ENCODE measurements at regions not wholly inside any gene's neighbourhood (a gene's known extent, or its start where the extent isn't known, plus 50 kb on each side); places are given as distances from the start of the nearest gene placed in this dataset.

DNA sequence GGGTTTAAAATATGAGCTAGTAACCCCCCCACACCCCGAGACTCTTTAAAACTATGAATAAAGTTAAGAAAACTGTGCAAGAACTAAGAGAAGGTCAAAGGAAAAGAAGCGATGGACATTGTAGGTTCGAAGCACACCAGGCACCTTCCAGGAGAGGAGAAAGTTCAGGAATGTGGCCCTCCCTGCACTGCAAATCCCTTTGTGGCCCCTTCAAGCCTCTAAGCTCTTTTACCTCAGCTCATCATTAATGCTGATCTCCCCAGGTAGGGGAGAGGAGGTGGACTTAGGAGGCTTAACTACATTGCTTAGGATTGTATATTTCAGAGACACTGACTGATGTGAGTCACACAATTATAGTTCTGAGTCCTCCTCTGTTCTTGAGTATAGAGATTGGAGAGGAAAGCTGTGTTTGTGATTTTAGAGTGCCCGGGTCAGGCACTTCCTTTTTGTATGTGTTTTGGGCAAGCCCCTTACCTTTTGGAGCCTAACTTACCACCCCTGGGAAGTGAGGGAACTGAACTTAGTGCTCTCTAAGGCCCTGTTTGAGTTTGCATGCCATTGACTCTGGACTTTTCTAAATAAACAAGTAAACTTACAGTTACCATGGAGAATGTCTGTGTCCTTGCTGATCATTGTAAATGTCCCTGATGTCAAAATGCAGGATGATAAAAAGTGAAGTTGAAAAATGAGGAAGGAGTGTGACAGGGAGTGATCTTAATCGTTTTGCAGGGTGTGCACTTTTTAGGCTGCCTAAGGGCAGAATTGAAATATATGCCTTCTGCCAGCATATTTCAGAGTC, 140.8 kb upstream of the ZEB2 start:
- Histone ChIP-seq H3K27ac (ENCODE audit: low read depth, low read length) (no peak overlapping the region), H3K4me2 (ENCODE audit: low read length) (peak overlapping the region; percentile 74; the same call in 1 of the 2 replicates), H3K4me3 (replicated peaks in 1 of 2; ENCODE audit: low read depth in 1 of 2, low read length in 2 of 2) (no peak overlapping the region), H3K9ac (ENCODE audit: low read length) (no peak overlapping the region), H3K9me3 (ENCODE audit: control insufficient read depth in 1 of 2, insufficient read depth in 1 of 2, low read depth in 1 of 2, low read length in 2 of 2) (no peaks in the 10 kb centered on the region), H3K4me1 (ENCODE audit: control insufficient read depth in 1 of 2, insufficient read depth in 2 of 2, low read length in 2 of 2) (peaks cover 2 to 22% of the 10 kb centered on the region in 2 experiments), H3K9me2 (ENCODE audit: insufficient read depth) (no peaks in the 10 kb centered on the region), H4K20me1 (ENCODE audit: insufficient read depth) (no peaks in the 10 kb centered on the region), H3K79me2 (ENCODE audit: insufficient read depth, low read length) (no peaks in the 10 kb centered on the region), H3K36me3 (ENCODE audit: control insufficient read depth in 1 of 2, insufficient read depth in 2 of 2, low read length in 2 of 2) (no peaks in the 10 kb centered on the region), H2AFZ (ENCODE audit: low read depth, low read length, poor library complexity, severe bottlenecking) (peak overlapping the region; percentile 92), H3K27me3 (ENCODE audit: insufficient read depth, low read length) (no peaks in the 10 kb centered on the region)
- DNase-seq (ENCODE audit: low read depth, low spot score) (no peak), ATAC-seq (peak; percentile 27; the same call in 1 of the 2 replicates)
- intact Hi-C loops (cut with micrococcal nuclease), result no loop called here
- TF ChIP-seq ZBTB33 (IDR thresholded peaks at IDR 0.05; ENCODE audit: extremely low read depth, insufficient replicate concordance, low read length), result no peak
- no peak for TF ChIP-seq CBX3 (IDR thresholded peaks at IDR 0.05; ENCODE audit: low read depth)
- TF ChIP-seq ZNF274 (IDR thresholded peaks at IDR 0.05; ENCODE audit: low read depth, low read length), result no peak
- TF ChIP-seq, protein P1, sequence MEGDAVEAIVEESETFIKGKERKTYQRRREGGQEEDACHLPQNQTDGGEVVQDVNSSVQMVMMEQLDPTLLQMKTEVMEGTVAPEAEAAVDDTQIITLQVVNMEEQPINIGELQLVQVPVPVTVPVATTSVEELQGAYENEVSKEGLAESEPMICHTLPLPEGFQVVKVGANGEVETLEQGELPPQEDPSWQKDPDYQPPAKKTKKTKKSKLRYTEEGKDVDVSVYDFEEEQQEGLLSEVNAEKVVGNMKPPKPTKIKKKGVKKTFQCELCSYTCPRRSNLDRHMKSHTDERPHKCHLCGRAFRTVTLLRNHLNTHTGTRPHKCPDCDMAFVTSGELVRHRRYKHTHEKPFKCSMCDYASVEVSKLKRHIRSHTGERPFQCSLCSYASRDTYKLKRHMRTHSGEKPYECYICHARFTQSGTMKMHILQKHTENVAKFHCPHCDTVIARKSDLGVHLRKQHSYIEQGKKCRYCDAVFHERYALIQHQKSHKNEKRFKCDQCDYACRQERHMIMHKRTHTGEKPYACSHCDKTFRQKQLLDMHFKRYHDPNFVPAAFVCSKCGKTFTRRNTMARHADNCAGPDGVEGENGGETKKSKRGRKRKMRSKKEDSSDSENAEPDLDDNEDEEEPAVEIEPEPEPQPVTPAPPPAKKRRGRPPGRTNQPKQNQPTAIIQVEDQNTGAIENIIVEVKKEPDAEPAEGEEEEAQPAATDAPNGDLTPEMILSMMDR (IDR thresholded peaks at IDR 0.05 in 2 of 3, conservative IDR thresholded peaks at IDR 0.05 in 1 of 3; ENCODE audit: borderline replicate concordance in 1 of 3, insufficient read depth in 1 of 3, low read depth in 2 of 3, low read length in 2 of 3), result no peak
- TF ChIP-seq SRF (IDR thresholded peaks at IDR 0.05; ENCODE audit: low read depth), result no peak
- TF ChIP-seq CEBPB (IDR thresholded peaks at IDR 0.05; ENCODE audit: low read depth), result no peak
- no peak for TF ChIP-seq SIN3A (IDR thresholded peaks at IDR 0.05; ENCODE audit: low read depth)
- TF ChIP-seq YY1 (IDR thresholded peaks at IDR 0.05; ENCODE audit: extremely low read depth, insufficient replicate concordance, low read depth, low read length), result no peak
- TF ChIP-seq FOSL1 (IDR thresholded peaks at IDR 0.05; ENCODE audit: low read depth), result no peak
- no peak for TF ChIP-seq ELF1 (IDR thresholded peaks at IDR 0.05; ENCODE audit: borderline replicate concordance, low read depth)
- TF ChIP-seq SP1 (IDR thresholded peaks at IDR 0.05; ENCODE audit: low read depth), result no peak
- no peak for TF ChIP-seq POLR2A (IDR thresholded peaks at IDR 0.05; ENCODE audit: borderline replicate concordance, extremely low read depth, insufficient read depth, insufficient read length)
- TF ChIP-seq POLR2AphosphoS5 (IDR thresholded peaks at IDR 0.05; ENCODE audit: low read depth, low read length), result no peak
- no peak for TF ChIP-seq JUND (IDR thresholded peaks at IDR 0.05)
- POLR2A ChIA-PET, result no interaction called here
- CTCF ChIA-PET, result no interaction called here
- BruUV-seq (replicated peaks), result no TSS peak
- RAD21 ChIA-PET (ENCODE audit: low non-redundant PET in 1 of 2, low total read pairs in 2 of 2, uncharacterized antibody in 2 of 2, unreplicated experiment in 2 of 2), result no interaction called here
